PC-9 (cell line): ENCODE measurements at regions not wholly inside any gene's neighbourhood (a gene's known extent, or its start where the extent isn't known, plus 50 kb on each side); places are given as distances from the start of the nearest gene placed in this dataset.
A peak's percentile ranks its signal among the peaks of the same experiment; 100 is the strongest.

ENCODE experiments used
- CTCF ChIP-seq: fragments of 200-600 bp; sonication (generic); conservative IDR thresholded peaks from 2 replicates; pipeline ENCODE4 v1.6.1; 2017; ENCODE audit warnings: mixed run types, antibody characterized with exemption, mild to moderate bottlenecking, moderate library complexity
- EZH2 ChIP-seq: fragments of 200-600 bp; sonication (generic); IDR thresholded peaks from 2 replicates; pipeline ENCODE4 v1.8.0; 2017; ENCODE audit warnings: antibody characterized with exemption, low read depth

DNA sequence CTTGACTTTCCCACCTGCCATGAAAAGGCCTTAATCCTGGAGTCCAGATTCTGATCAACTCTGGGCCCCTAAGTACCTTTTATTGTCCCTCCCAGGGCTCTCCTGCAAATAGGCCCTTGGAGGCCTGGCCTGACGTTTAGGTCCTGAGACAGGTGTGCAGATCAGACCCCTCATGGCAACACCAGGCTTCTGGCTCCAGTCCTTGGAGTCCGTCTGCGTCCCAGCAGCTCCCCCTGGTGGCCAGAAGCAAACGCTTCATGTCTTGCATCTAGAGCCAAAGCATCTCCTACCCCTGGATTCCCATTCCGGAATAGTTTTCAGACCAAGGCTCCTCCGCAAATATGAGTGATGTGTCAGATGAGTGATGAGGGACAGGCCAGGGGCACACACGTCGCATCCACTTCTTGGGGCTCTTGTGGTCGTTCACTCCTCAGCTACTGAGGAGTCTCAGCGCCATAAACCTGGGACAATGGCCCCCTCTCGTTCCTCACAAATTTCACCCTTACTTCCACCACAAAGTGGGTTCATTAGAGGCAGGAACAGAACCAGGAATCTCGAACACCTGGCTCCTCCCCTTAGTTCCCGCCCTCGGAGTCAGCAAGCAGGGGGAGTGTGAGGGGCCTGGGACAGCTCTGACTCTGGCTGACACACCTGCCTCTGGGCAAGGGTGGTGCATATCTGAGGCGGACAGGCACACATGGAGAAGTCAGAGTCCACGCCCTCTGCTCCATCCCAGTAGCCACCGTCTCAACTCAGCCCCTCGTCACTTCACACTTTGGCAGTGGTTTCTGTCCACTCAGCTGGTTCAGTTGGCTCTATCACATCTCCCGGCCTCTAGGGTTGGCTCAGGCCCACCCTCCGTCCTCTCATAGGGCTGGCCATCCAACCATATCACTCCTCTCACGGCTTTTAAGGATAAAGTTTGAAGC lies 77.9 kb upstream of the PWP1 start:
- TF ChIP-seq CTCF (peak; percentile 96), EZH2 (no peak)
